ENCODE measurements at regions not wholly inside any gene's neighbourhood (a gene's known extent, or its start where the extent isn't known, plus 50 kb on each side); places are given as distances from the start of the nearest gene placed in this dataset.

DNA sequence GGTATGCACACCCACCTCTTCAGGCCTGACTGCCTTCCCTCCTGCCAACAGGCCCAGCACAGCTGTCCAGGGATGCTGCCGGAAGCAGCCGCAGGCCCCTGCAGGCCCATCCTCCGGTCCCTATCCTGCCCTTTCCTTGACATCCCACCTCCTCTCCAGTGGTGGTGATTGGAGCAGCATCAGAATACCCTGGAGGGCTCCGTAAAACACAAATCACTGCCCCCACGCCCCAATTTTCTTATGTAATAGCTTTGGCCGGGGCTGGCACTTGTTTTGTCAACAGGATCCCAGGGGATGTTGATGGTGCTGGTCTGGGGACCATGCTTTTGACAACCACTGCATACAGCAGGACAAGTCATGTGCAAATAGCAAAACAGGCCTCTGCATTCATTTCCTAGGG is 274.5 kb downstream of the GADD45G start:
- H3F3A ChIP-seq (replicated peaks; ENCODE audit: insufficient read depth), result no peaks in the 10 kb centered on the region
- H3K4me3 ChIP-seq (ENCODE audit: low read depth in 2 of 2, low read length in 1 of 2), result no peak overlapping the region
- H3K9ac ChIP-seq, result no peak overlapping the region
- H3K9me2 ChIP-seq, result no peaks in the 10 kb centered on the region
- TF ChIP-seq EP300 (IDR thresholded peaks at IDR 0.05; ENCODE audit: borderline replicate concordance in 1 of 2, low read depth in 1 of 2, low read length in 1 of 2), result no peak
- TF ChIP-seq, protein P1, sequence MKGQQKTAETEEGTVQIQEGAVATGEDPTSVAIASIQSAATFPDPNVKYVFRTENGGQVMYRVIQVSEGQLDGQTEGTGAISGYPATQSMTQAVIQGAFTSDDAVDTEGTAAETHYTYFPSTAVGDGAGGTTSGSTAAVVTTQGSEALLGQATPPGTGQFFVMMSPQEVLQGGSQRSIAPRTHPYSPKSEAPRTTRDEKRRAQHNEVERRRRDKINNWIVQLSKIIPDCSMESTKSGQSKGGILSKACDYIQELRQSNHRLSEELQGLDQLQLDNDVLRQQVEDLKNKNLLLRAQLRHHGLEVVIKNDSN (IDR thresholded peaks at IDR 0.05; ENCODE audit: borderline replicate concordance, low read depth), result no peak
- TF ChIP-seq EZH2phosphoT487 (IDR thresholded peaks at IDR 0.05; ENCODE audit: borderline replicate concordance, low read depth), result no peak
- TF ChIP-seq, protein P2, sequence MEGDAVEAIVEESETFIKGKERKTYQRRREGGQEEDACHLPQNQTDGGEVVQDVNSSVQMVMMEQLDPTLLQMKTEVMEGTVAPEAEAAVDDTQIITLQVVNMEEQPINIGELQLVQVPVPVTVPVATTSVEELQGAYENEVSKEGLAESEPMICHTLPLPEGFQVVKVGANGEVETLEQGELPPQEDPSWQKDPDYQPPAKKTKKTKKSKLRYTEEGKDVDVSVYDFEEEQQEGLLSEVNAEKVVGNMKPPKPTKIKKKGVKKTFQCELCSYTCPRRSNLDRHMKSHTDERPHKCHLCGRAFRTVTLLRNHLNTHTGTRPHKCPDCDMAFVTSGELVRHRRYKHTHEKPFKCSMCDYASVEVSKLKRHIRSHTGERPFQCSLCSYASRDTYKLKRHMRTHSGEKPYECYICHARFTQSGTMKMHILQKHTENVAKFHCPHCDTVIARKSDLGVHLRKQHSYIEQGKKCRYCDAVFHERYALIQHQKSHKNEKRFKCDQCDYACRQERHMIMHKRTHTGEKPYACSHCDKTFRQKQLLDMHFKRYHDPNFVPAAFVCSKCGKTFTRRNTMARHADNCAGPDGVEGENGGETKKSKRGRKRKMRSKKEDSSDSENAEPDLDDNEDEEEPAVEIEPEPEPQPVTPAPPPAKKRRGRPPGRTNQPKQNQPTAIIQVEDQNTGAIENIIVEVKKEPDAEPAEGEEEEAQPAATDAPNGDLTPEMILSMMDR (IDR thresholded peaks at IDR 0.05), result no peak
- TF ChIP-seq SMC3 (IDR thresholded peaks at IDR 0.05; ENCODE audit: low read depth, low read length), result no peak
- no peak overlapping the region for H3K4me2 ChIP-seq
- no peaks in the 10 kb centered on the region for H3K36me3 ChIP-seq (replicated peaks in 1 of 2; ENCODE audit: control insufficient read depth in 1 of 2, insufficient read depth in 2 of 2, low read length in 1 of 2)
- no peaks in the 10 kb centered on the region for H3K79me2 ChIP-seq (ENCODE audit: insufficient read depth)
- H4K20me1 ChIP-seq (ENCODE audit: insufficient read depth), result no peaks in the 10 kb centered on the region
- WGBS (ENCODE audit: low lambda C conversion rate), result 52% methylated on average over 6 of the region's 6 CpGs
- H3K9me3 ChIP-seq, result no peaks in the 10 kb centered on the region
- no peak overlapping the region for H2AFZ ChIP-seq (ENCODE audit: low read depth)
- POLR2A ChIA-PET, result interaction anchor here (1.1 to 1.5 kb wide), 2 partner anchors 274 to 276 kb away, joined by 4 to 7 read pairs; partner anchors contain the start of gene GADD45G
- DNase-seq, result no peak
- CTCF ChIA-PET, result interaction anchor here (0.9 to 1.8 kb wide), 6 partner anchors 9 to 276 kb away, joined by 3 to 10 read pairs (median 3); no protein-coding TSS in a partner anchor
- peaks cover 0 to 20% of the 10 kb centered on the region in 2 experiments; a peak in 1 of 4 replicates for H3K4me1 ChIP-seq (ENCODE audit: control insufficient read depth in 1 of 2, insufficient read depth in 2 of 2, low read depth in 1 of 2, low read length in 1 of 2)
- H3K27me3 ChIP-seq (ENCODE audit: insufficient read depth), result no peaks in the 10 kb centered on the region
- no peak overlapping the region for H3K27ac ChIP-seq (ENCODE audit: low read depth in 2 of 2, low read length in 1 of 2)

DNA sequence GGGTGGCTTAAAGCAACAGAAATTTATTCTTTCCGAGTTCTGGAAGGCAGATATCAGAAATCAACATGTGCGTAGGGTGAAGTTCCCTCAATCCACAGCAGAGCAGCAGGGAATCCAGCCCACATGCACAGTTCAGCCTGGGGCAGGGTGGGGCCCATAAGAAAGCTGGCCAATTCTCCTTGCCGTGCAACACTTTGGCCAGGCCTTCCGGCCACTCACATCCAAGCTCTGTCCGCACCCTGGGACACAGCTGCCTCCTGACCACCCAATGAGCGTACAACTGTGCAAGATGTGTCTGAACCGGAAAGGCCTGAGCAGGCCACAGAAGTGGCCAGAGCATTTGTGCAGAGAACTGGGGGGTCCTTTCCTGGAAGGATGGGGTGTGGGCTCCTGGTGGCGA is 274.9 kb downstream of the GADD45G start:
- CTCF ChIA-PET, result interaction anchor here (0.9 to 1.8 kb wide), 5 partner anchors 9 to 277 kb away, joined by 3 to 10 read pairs (median 3); no protein-coding TSS in a partner anchor
- H4K20me1 ChIP-seq (ENCODE audit: insufficient read depth), result no peaks in the 10 kb centered on the region
- H3K79me2 ChIP-seq (ENCODE audit: insufficient read depth), result no peaks in the 10 kb centered on the region
- TF ChIP-seq SIN3A (IDR thresholded peaks at IDR 0.05; ENCODE audit: borderline replicate concordance, low read depth, low read length) (no peak), SMC3 (IDR thresholded peaks at IDR 0.05; ENCODE audit: low read depth, low read length) (no peak), TCF12 (IDR thresholded peaks at IDR 0.05) (no peak), CHD2 (IDR thresholded peaks at IDR 0.05; ENCODE audit: low read length, partially characterized antibody) (no peak), EZH2phosphoT487 (IDR thresholded peaks at IDR 0.05; ENCODE audit: borderline replicate concordance, low read depth) (no peak), TEAD4 (IDR thresholded peaks at IDR 0.05; ENCODE audit: borderline replicate concordance, insufficient read depth) (no peak), EP300 (IDR thresholded peaks at IDR 0.05; ENCODE audit: borderline replicate concordance in 1 of 2, low read depth in 1 of 2, low read length in 1 of 2) (no peak), MEF2A (IDR thresholded peaks at IDR 0.05; ENCODE audit: borderline replicate concordance, low read depth) (no peak)
- TF ChIP-seq, protein P3, sequence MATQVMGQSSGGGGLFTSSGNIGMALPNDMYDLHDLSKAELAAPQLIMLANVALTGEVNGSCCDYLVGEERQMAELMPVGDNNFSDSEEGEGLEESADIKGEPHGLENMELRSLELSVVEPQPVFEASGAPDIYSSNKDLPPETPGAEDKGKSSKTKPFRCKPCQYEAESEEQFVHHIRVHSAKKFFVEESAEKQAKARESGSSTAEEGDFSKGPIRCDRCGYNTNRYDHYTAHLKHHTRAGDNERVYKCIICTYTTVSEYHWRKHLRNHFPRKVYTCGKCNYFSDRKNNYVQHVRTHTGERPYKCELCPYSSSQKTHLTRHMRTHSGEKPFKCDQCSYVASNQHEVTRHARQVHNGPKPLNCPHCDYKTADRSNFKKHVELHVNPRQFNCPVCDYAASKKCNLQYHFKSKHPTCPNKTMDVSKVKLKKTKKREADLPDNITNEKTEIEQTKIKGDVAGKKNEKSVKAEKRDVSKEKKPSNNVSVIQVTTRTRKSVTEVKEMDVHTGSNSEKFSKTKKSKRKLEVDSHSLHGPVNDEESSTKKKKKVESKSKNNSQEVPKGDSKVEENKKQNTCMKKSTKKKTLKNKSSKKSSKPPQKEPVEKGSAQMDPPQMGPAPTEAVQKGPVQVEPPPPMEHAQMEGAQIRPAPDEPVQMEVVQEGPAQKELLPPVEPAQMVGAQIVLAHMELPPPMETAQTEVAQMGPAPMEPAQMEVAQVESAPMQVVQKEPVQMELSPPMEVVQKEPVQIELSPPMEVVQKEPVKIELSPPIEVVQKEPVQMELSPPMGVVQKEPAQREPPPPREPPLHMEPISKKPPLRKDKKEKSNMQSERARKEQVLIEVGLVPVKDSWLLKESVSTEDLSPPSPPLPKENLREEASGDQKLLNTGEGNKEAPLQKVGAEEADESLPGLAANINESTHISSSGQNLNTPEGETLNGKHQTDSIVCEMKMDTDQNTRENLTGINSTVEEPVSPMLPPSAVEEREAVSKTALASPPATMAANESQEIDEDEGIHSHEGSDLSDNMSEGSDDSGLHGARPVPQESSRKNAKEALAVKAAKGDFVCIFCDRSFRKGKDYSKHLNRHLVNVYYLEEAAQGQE (IDR thresholded peaks at IDR 0.05; ENCODE audit: low read depth, low read length), result no peak
- TF ChIP-seq, protein P4, sequence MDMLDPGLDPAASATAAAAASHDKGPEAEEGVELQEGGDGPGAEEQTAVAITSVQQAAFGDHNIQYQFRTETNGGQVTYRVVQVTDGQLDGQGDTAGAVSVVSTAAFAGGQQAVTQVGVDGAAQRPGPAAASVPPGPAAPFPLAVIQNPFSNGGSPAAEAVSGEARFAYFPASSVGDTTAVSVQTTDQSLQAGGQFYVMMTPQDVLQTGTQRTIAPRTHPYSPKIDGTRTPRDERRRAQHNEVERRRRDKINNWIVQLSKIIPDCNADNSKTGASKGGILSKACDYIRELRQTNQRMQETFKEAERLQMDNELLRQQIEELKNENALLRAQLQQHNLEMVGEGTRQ (IDR thresholded peaks at IDR 0.05; ENCODE audit: borderline replicate concordance, low read depth, low read length), result no peak
- TF ChIP-seq, protein P5, sequence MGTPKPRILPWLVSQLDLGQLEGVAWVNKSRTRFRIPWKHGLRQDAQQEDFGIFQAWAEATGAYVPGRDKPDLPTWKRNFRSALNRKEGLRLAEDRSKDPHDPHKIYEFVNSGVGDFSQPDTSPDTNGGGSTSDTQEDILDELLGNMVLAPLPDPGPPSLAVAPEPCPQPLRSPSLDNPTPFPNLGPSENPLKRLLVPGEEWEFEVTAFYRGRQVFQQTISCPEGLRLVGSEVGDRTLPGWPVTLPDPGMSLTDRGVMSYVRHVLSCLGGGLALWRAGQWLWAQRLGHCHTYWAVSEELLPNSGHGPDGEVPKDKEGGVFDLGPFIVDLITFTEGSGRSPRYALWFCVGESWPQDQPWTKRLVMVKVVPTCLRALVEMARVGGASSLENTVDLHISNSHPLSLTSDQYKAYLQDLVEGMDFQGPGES (IDR thresholded peaks at IDR 0.05; ENCODE audit: low read depth, low read length), result no peak
- TF ChIP-seq, protein P2 (IDR thresholded peaks at IDR 0.05), result no peak

More for the DNA sequence above, 274.9 kb downstream of the GADD45G start:
- no peak overlapping the region for H3K4me2 ChIP-seq
- no peaks in the 10 kb centered on the region for H3F3A ChIP-seq (replicated peaks; ENCODE audit: insufficient read depth)
- H3K9me3 ChIP-seq, result no peaks in the 10 kb centered on the region
- POLR2A ChIA-PET, result interaction anchor here (1.1 to 1.5 kb wide), 2 partner anchors 275 to 276 kb away, joined by 4 to 7 read pairs; partner anchors contain the start of gene GADD45G
- no peak overlapping the region for H2AFZ ChIP-seq (ENCODE audit: low read depth)
- H3K4me1 ChIP-seq (ENCODE audit: control insufficient read depth in 1 of 2, insufficient read depth in 2 of 2, low read depth in 1 of 2, low read length in 1 of 2), result peaks cover 0 to 16% of the 10 kb centered on the region in 2 experiments; a peak in 1 of 4 replicates
- no peak overlapping the region for H3K4me3 ChIP-seq (ENCODE audit: low read depth in 2 of 2, low read length in 1 of 2)
- no peak for DNase-seq
- H3K27ac ChIP-seq (ENCODE audit: low read depth in 2 of 2, low read length in 1 of 2), result no peak overlapping the region
- WGBS (ENCODE audit: low lambda C conversion rate), result 57% methylated on average over 6 of the region's 8 CpGs
- no peak overlapping the region for H3K9ac ChIP-seq
- no peaks in the 10 kb centered on the region for H3K27me3 ChIP-seq (ENCODE audit: insufficient read depth)
- H3K36me3 ChIP-seq (replicated peaks in 1 of 2; ENCODE audit: control insufficient read depth in 1 of 2, insufficient read depth in 2 of 2, low read length in 1 of 2), result no peaks in the 10 kb centered on the region
- no peaks in the 10 kb centered on the region for H3K9me2 ChIP-seq

Measured in SK-N-SH (cell line).